Activated naive CD4-positive, alpha-beta T cell treated with anti-CD3 and anti-CD28 coated beads, Interleukin-2, amount 50 U/mL, for 16 hours (primary cell): ENCODE measurements at regions not wholly inside any gene's neighbourhood (a gene's known extent, or its start where the extent isn't known, plus 50 kb on each side); places are given as distances from the start of the nearest gene placed in this dataset.
"Not testable (repeated sequence)": the region's sequence is repeated elsewhere in the genome, so short reads cannot be mapped to it uniquely, and the experiment has no call there.

ENCODE experiments used
- DNase-seq: peaks from one replicate; pipeline ENCODE4 v3.0.0-alpha.2; 2020

DNA sequence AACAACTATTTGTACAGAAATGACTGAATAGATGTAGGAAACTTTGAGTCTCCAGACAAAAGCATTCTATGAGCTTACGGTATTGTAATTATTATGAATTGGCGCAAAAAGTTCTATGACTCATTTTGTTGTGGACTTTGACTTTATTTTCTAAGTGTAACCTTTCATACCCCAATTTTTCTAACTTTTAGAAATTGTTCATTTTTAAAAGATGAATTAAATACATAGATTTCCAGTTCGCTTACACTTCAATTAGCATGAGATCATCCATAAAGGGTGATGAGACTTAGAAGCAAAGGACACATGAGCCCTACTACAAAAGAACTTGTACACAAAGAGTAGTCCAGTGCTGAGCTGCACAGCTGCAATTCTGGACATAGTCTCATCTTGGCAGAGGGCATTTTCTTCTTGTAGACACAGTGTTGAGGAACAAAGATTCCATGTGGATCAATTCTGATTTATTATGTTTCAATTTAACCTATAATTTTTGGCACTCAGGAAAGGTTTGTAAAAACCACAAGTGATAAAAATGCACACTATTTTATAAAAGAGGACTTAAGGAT, 431.1 kb downstream of the LRRIQ3 start:
- DNase-seq: no peak

DNA sequence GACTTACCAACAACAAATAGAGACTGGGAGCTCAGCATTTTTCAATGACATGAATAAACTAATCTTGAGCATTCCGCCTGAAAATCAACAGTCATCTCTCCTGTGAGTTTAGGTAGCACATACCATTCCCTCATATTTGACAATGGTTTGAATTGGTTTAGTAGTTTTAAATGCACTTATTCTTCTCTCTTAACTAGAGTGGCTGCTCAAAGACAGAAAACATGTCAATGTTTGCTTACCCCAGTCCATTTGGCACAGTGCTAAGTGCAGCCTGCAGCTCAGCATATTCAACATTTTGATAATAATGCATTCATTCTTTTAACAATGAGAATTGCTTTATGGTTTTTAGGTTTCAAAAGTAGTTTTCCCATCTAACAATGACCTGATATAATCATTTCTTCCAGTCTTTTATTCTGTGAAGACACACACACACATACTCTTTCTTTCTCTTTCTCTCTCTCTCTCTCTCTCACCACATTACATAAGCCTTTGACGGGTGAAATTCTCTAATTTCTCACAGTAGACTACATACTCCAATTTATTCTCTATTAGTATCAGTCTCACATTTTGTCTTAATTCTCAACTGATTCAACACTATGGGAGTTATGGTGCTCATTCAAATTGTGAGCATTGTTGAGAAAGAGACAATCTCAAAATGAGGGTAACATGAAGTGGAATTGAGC, 432.3 kb downstream of the LRRIQ3 start:
- no peak for DNase-seq

DNA sequence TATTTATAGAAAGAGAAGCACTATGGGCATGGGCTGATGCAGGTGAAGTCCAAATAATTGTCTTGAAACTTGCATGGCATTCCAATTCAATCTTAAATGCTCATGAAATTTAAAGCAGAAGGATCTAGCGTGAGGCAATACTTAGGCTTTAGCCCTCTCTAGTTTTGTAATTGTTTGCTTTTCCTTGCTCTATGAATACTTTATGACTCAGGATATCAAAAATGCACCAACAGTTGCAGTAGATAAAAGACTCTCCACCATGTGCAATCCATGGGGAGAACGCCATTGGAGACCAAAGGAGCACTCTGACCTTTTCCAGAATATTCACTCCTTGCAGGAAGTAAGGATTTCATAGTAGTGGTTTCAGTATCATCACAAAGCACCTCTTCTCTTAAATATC, 436.4 kb downstream of the LRRIQ3 start:
- no peak for DNase-seq

GRCh38 chr1:73759011-73759410, 439.0 kb downstream of the LRRIQ3 start:
- no peak for DNase-seq

DNA sequence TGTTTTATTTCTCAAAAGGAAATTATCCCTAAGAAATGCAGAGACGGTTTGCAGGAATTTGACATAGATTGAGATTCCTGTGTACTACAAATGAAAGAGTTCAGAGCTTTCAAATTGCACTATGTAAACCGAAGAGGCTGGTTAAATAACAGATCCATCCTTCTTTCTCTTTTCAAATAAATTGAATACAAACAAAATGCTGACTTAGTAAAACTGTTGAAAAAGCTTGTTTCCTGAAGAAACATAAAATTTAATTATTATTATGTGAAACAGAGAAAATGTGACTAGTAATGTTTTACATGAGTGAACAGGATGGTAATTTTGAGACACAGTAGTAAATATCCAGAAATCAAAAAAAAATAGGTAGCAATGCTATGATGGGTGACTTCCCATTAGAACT, 441.2 kb downstream of the LRRIQ3 start:
- no peak for DNase-seq

DNA sequence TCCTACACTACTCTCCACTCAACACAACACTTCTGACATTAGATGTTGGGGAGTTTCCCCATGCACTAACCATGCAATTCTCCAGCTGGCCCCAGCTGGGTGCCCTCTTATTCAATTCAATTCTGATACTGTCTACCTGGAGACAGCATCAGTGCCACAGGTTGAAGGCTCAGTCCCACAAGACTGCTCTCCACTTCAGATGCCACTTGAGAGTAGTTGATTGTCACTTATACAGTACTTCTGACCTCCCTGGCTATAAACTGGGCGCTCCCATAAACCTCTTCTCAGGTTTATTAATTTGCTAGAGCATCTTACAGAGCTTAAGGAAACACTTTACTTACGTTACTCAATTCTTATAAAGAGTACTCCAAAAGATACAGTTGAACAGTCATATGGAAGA, 442.3 kb downstream of the LRRIQ3 start:
- DNase-seq: no peak

GRCh38 chr1:73749996-73750395, 448.0 kb downstream of the LRRIQ3 start:
- DNase-seq: no peak

GRCh38 chr1:73744985-73745384, 453.0 kb downstream of the LRRIQ3 start:
- DNase-seq: no peak

DNA sequence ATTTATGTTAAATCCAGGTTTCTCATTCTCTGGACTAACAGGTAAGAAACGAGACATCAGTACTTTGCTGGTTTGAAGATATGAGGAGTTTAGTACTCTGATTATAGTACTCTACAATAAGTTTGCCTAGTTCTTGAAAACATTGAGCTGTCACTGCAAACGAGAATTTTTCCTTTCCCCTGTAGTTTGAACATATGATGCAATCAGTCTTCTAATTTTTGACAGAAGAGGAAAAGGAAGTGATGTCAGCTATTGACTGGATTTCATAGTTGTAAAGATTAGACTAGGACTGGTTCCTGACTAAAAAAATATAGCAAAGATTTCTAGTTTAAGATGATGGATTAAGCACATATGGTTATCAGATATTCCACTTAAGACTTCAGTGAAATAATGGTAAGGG, 461.9 kb downstream of the LRRIQ3 start:
- DNase-seq: no peak

GRCh38 chr1:73727036-73727435, 470.9 kb downstream of the LRRIQ3 start:
- DNase-seq: no peak

DNA sequence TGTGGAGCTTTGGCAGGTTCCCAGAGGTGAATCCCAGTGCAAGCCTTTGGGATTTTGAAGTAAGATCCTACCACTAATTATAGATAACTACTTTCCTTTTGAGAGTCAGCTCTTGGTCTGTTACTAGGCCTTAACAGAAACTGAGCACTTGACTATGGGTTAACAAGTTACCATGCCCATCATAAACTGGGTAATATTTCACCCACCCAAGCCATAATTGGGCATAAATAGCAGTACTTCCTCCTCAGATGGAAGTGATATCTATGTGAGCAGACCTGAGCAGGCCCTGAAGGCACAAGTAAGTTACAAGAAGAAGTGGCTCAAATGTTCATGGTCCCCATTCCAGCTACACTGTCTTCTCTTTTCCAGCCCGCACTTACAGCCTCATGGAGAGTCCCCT, 475.9 kb downstream of the LRRIQ3 start:
- no peak for DNase-seq

GRCh38 chr1:73717976-73718375, 480.0 kb downstream of the LRRIQ3 start:
- DNase-seq: no peak

DNA sequence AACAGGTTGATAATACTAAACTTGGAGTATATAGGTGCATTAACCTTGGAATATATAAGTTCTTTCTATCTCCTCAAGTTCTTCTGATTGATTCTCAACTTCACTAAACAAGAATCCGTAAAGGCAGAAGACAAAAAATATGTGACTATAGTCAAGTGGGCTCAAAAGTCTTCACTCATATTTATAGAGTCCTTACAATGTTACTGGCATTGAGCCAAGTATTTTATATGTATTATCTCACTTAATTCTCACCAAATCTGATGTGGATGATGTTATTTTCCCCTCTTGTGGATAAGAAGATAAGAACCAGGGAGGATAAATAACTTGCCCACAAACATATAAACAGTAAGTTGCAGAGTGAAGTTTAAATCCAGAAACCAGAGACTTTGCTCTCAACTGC, 486.9 kb downstream of the LRRIQ3 start:
- no peak for DNase-seq

DNA sequence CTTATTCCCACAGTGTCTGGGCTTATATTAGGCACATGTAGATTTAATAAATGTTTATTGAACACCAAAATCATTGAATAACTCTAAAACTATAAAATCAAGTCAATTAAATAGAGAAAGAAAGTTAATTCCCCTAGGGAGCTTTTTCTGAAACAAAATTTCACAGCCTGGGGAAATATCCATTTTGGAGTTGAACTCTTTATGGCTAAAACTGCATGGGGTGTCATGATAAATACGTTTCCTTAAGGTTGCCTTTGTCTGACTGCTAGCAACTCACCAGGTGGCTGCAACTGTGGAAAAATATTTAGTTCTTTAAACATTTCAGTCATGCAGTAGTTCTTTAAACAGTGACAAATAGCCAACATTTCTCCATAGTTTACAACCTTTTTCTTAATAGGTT, 496.1 kb downstream of the LRRIQ3 start:
- DNase-seq: no peak

DNA sequence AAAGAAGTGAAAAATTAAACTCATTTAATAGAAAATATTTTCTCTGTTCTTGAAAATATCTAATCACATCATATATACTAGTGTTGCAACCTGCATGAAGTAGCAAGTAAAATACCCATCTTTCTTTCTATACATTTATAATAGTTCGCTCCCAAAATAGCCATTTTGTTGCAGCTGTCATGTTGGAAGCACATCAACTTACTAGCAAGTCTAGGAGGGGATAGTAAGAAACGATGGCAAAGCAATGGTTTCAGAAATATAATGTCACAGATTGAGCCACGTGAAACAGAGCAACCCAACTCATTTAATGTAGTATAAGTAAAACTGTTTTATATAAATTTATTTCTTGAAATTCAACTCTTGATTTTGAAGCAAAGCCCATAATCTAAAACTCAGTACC, 521.8 kb downstream of the LRRIQ3 start:
- no peak for DNase-seq

DNA sequence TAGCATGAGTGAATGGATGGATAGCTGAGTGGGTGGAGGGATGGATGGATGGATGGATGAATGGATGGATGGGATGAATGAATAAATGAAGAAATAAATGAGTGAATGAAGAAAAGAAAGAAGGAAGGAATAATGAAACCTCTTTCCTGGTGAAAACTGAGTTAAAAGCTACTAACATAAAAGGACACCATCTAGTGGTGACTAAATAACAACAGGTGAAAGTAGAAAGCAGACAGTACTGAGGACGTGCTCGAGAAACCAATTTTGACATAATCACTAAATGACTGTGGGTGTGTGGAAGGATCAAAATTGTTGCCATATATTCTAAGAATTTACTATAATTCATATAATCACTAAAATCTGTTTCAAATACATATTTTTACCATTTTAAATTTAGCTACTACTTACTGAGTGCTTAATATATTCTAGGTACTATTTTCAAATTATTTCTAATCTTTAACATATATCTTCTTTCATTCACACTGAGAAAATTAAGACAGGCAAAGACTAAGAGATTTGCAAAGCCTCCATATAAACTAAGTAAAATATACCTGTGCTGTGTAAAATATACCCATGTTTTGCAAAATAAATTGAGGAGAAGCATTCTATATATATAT, 522.9 kb downstream of the LRRIQ3 start:
- no peak for DNase-seq

DNA sequence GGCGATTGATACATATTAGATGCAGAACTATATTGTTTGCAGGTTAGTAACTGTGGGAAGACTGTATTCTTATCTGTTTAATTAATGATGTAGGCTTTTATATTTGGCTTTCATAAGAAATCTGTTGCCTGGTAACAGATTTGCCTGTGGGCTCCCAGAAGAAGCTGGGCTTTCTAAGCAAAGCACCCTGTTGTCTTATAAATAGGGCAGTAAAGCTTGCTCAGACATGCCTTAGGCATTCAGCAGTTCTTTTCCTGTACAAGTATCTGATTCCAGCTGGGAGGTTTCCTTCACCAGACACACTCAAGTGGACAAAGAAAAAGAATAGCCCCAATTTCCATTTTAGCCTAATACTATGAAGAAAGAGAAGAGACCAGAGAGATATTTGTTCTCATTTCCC, 524.0 kb downstream of the LRRIQ3 start:
- no peak for DNase-seq

GRCh38 chr1:73671530-73671929, 526.4 kb downstream of the LRRIQ3 start:
- no peak for DNase-seq

DNA sequence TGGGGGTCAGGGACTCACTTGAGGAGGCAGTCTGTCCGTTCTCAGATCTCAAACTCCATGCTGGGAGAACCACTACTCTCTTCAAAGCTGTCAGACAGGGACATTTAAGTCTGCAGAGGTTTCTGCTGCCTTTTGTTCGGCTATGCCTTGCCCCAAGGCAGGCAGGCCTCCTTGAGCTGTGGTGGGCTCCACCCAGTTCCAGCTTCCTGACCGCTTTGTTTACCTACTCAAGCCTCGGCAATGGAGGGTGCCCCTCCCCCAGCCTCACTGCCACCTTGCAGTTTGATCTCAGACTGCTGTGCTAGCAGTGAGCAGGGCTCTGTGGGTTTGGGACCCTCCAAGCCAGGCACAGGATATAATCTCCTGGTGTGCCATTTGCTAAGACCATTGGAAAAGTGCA, 530.0 kb downstream of the LRRIQ3 start:
- not testable (repeated sequence) for DNase-seq

DNA sequence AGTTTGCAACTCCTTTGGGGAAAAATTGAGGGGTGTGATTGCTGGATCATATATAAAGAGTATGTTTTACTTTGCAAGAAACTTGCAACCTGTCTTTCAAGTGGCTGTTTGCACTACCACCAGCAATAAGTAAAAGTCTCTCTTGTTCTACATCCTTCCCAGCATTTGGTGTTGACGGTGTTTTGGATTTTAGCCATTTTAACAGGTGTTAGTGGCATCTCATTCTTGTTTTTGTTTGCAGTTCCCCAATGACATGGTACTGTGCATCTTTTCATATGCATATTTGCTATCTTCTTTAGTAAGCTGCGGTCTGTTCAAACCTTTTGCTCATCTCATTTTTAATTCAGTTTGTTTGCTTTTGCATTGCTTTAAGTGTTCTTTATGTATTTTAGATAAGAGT, 535.5 kb downstream of the LRRIQ3 start:
- no peak for DNase-seq

GRCh38 chr1:73659136-73659535, 538.8 kb downstream of the LRRIQ3 start:
- DNase-seq: no peak

GRCh38 chr1:73654714-73655113, 543.3 kb downstream of the LRRIQ3 start:
- no peak for DNase-seq

- no peak for DNase-seq
Observed at GRCh38 chr1:73644198-73644597, 553.8 kb downstream of the LRRIQ3 start.

DNA sequence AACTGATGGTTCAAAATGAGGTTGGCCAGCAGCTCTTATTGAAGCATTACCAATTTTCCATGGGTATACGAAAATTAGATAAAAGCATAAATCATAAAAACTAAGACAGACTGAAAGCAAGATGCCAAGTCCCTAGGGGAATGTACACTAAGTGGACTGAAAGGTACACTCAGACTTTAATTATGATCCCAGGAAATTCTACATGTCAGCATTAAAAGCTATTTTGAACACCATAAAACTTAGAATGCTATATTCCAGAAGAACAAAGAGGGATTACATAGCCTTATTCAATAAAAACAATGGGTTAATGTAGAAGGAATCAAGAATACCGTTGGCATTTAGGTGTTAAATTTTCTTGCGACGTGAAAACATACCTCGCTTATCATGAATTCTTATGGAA, 558.5 kb downstream of the LRRIQ3 start:
- no peak for DNase-seq

- no peak for DNase-seq
Observed at GRCh38 chr1:73637264-73637663, 560.7 kb downstream of the LRRIQ3 start.
